MM.1S (cell line): ENCODE measurements at regions not wholly inside any gene's neighbourhood (a gene's known extent, or its start where the extent isn't known, plus 50 kb on each side); places are given as distances from the start of the nearest gene placed in this dataset.

Experiments
- DNase-seq: peaks from one replicate; pipeline ENCODE4 v3.0.0-alpha.2; 2015
- H2AFZ ChIP-seq: fragments of 300-600 bp; sonication (generic); 2 replicates; pipeline ENCODE4 v1.6.0; 2016; ENCODE audit warnings: antibody characterized with exemption, low read length
- H3F3A ChIP-seq: fragments of 300-600 bp; sonication (generic); 2 replicates; pipeline ENCODE4 v1.6.1; 2016; ENCODE audit warnings: mild to moderate bottlenecking, antibody characterized with exemption, low read length, moderate library complexity, mixed read lengths; ENCODE audit not compliant: insufficient read depth
- H3K27ac ChIP-seq: fragments of 300-600 bp; sonication (generic); 2 replicates; pipeline ENCODE4 v1.5.1; 2016; ENCODE audit warnings: mild to moderate bottlenecking, low read length
- H3K27me3 ChIP-seq: fragments of 300-600 bp; sonication (generic); replicated peaks from 2 replicates; pipeline ENCODE4 v1.6.0; 2016; ENCODE audit warnings: low read length; ENCODE audit not compliant: insufficient read depth
- H3K36me3 ChIP-seq: fragments of 300-600 bp; sonication (generic); replicated peaks from 2 replicates; pipeline ENCODE4 v1.6.1; 2016; ENCODE audit warnings: mild to moderate bottlenecking, low read length, mixed read lengths; ENCODE audit not compliant: insufficient read depth
- H3K4me1 ChIP-seq: fragments of 300-600 bp; sonication (generic); 2 replicates; pipeline ENCODE4 v1.6.1; 2016; ENCODE audit warnings: low read length, mixed read lengths
- H3K4me2 ChIP-seq: fragments of 300-600 bp; sonication (generic); 2 replicates; pipeline ENCODE4 v1.6.0; 2016; ENCODE audit warnings: low read depth, low read length
- H3K4me3 ChIP-seq: fragments of 300-600 bp; sonication (generic); 2 replicates; pipeline ENCODE4 v1.5.1; 2016; ENCODE audit warnings: low read length, mixed read lengths
- H3K79me2 ChIP-seq: fragments of 300-600 bp; sonication (generic); 2 replicates; pipeline ENCODE4 v1.6.1; 2016; ENCODE audit warnings: mixed run types, low read length, mixed read lengths
- H3K9ac ChIP-seq: fragments of 300-600 bp; sonication (generic); 2 replicates; pipeline ENCODE4 v1.6.1; 2016; ENCODE audit warnings: low read length, mixed read lengths
- H3K9me2 ChIP-seq: fragments of 300-600 bp; sonication (generic); replicated peaks from 2 replicates; pipeline ENCODE4 v1.6.1; 2016; ENCODE audit warnings: mild to moderate bottlenecking, low read length, mixed read lengths; ENCODE audit not compliant: insufficient read depth
- H3K9me3 ChIP-seq: fragments of 300-600 bp; sonication (generic); replicated peaks from 2 replicates; pipeline ENCODE4 v1.6.1; 2016; ENCODE audit warnings: mild to moderate bottlenecking, low read length, mixed read lengths; ENCODE audit not compliant: insufficient read depth
- H4K20me1 ChIP-seq: fragments of 300-600 bp; sonication (generic); 2 replicates; pipeline ENCODE4 v1.6.1; 2016; ENCODE audit warnings: mild to moderate bottlenecking, low read length, moderate library complexity, mixed read lengths; ENCODE audit not compliant: insufficient read depth
- EZH2 ChIP-seq: fragments of 300-600 bp; sonication (generic); optimal IDR thresholded peaks from 2 replicates; pipeline ENCODE3; 2017; ENCODE audit warnings: low read depth, mild to moderate bottlenecking, antibody characterized with exemption, low read length, mixed read lengths
- EZH2phosphoT487 ChIP-seq: fragments of 300-600 bp; sonication (generic); IDR thresholded peaks from 2 replicates; pipeline ENCODE4 v1.6.1; 2018; ENCODE audit warnings: antibody characterized with exemption, low read length
- TF ChIP-seq, protein P1 (sequence below): fragments of 300-600 bp; sonication (generic); IDR thresholded peaks from 2 replicates; pipeline ENCODE4 v1.5.1; 2016; ENCODE audit warnings: antibody characterized with exemption, low read length, mixed read lengths

DNA sequence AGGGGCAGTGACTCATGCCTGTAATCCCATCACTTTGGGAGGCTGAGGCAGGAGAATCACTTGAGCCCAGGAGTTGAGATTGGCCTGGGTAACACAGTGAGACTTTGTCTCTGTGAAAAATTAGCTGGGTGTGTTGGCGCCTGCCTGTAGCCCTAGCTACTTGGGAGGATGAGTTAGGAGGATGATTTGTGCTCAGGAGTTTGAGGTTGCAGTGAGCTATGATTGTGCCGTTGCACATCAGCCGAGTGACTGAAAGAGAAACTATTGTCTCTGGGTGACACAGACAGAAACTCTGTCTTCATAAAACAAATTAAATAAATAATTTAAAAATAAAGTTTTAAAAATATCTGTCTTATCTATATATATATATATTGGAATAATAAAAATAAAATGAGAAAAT is 1844.6 kb upstream of the PIK3C3 start:
- Histone ChIP-seq H3K4me3 (no peak overlapping the region), H4K20me1 (no peaks in the 10 kb centered on the region), H3K4me2 (no peak overlapping the region), H3K4me1 (no peaks in the 10 kb centered on the region), H2AFZ (no peak overlapping the region), H3K79me2 (no peaks in the 10 kb centered on the region), H3K27ac (no peak overlapping the region), H3K9ac (no peak overlapping the region), H3K9me3 (no peaks in the 10 kb centered on the region), H3K36me3 (no peaks in the 10 kb centered on the region), H3K9me2 (no peaks in the 10 kb centered on the region), H3K27me3 (no peaks in the 10 kb centered on the region), H3F3A (peaks cover 2% of the 10 kb centered on the region; the same call in 1 of the 2 replicates)
- TF ChIP-seq EZH2phosphoT487 (no peak), EZH2 (no peak)
- TF ChIP-seq, protein P1, sequence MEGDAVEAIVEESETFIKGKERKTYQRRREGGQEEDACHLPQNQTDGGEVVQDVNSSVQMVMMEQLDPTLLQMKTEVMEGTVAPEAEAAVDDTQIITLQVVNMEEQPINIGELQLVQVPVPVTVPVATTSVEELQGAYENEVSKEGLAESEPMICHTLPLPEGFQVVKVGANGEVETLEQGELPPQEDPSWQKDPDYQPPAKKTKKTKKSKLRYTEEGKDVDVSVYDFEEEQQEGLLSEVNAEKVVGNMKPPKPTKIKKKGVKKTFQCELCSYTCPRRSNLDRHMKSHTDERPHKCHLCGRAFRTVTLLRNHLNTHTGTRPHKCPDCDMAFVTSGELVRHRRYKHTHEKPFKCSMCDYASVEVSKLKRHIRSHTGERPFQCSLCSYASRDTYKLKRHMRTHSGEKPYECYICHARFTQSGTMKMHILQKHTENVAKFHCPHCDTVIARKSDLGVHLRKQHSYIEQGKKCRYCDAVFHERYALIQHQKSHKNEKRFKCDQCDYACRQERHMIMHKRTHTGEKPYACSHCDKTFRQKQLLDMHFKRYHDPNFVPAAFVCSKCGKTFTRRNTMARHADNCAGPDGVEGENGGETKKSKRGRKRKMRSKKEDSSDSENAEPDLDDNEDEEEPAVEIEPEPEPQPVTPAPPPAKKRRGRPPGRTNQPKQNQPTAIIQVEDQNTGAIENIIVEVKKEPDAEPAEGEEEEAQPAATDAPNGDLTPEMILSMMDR, result no peak
- no peak for DNase-seq

DNA sequence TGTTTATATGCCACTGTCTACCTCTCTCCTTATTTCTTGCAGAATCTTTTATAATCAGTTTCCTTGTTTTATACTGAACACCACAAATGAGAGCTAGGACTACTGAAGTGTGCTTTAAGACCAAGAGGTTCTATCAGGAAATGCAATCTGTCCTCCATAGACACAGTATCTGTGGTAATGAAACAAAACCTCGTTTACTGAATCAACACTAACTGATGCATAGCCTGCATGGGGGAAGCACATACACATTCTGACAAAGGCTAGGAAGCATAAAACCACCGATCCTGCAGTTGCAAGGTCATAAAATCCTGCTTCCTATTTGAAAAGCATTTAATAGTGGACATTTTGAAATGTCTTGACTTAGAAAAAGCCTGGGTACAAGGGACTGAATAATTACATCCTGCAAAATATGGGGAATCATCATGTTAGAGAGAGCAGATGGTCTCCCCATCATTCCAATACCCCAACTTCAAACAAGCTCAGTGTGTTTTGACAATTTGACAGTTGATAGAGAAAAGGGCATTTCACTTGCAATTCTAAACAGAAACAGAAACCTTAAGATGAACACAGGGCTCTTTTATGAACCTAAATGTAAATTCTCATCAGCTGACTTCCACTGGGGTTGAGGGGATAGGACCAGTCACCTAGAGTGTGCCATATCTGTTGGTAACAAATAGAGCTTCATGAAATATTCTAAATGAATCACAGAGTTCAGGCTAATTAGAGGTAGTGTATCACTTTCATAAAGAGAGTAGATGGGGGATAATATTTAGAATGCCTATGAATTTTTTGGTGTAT is 1845.6 kb upstream of the PIK3C3 start:
- Histone ChIP-seq H3K27me3 (no peaks in the 10 kb centered on the region), H3K9ac (no peak overlapping the region; the same call in 1 of the 2 replicates), H2AFZ (peak overlapping the region; percentile 54), H3K4me3 (peak overlapping the region; percentile 23; the same call in 1 of the 2 replicates), H3K27ac (peak overlapping the region; percentile 13; the same call in 1 of the 2 replicates), H3K4me2 (peak overlapping the region; percentile 49; the same call in 1 of the 2 replicates), H3K4me1 (no peaks in the 10 kb centered on the region), H3F3A (peaks cover 2% of the 10 kb centered on the region; the same call in 1 of the 2 replicates), H3K36me3 (no peaks in the 10 kb centered on the region), H3K9me3 (no peaks in the 10 kb centered on the region), H3K79me2 (no peaks in the 10 kb centered on the region), H4K20me1 (no peaks in the 10 kb centered on the region), H3K9me2 (no peaks in the 10 kb centered on the region)
- peak; percentile 44 for DNase-seq
- TF ChIP-seq, protein P1, result no peak
- no peak for TF ChIP-seq EZH2phosphoT487

DNA sequence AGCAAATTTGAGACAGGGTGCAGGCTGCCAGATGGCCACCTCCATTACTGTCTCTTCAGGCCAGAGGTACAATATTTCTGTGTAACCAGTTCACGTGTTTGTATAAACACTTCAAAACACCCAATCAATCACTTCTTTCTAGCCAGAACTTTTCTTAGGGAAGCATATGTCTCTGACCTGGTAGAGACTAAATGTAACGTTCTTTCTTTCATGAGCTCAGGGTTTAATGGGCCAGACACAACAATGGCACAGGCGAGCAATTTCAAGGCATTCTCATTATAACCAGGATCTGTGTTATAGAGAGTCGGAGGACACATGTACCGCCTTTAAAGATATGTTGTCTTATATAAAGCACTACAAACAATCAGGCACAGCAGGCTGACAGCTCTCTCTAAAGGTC is 1846.4 kb upstream of the PIK3C3 start:
- Histone ChIP-seq H3K9ac (no peak overlapping the region), H3K27me3 (no peaks in the 10 kb centered on the region), H3K4me2 (0 out of 2 replicates have a peak overlapping the region, but pooled peaks have one; percentile 49), H4K20me1 (no peaks in the 10 kb centered on the region), H3K4me3 (no peak overlapping the region), H3F3A (peaks cover 2% of the 10 kb centered on the region; the same call in 1 of the 2 replicates), H3K36me3 (no peaks in the 10 kb centered on the region), H3K9me3 (no peaks in the 10 kb centered on the region), H3K79me2 (no peaks in the 10 kb centered on the region), H3K4me1 (no peaks in the 10 kb centered on the region), H2AFZ (peak overlapping the region; percentile 54), H3K9me2 (no peaks in the 10 kb centered on the region), H3K27ac (no peak overlapping the region)
- no peak for TF ChIP-seq EZH2phosphoT487
- no peak for TF ChIP-seq EZH2
- TF ChIP-seq, protein P1, result no peak
- DNase-seq, result no peak
